Stomach (tissue), 8 donors: ENCODE measurements at regions not wholly inside any gene's neighbourhood (a gene's known extent, or its start where the extent isn't known, plus 50 kb on each side); places are given as distances from the start of the nearest gene placed in this dataset.

ENCODE experiments used
- DNase-seq, 2 donors: peaks; one replicate each; pipeline versions ENCODE4 v3.0.0 to v3.0.0-alpha.2; 2013 to 2019
- H3K27ac ChIP-seq, 5 donors: fragments of 200-600 bp in 4 of 5; sonication (generic) in 4 of 5; one replicate each; pipeline ENCODE4 v1.5.1; 2013 to 2019; ENCODE audit warnings: mild to moderate bottlenecking in 1 of 5, moderate library complexity in 1 of 5
- H3K27me3 ChIP-seq, 3 donors: fragments of 200-600 bp; sonication (generic); one replicate each; pipeline ENCODE4 v1.5.1; 2017 to 2019; ENCODE audit warnings: mixed run types in 1 of 3
- H3K36me3 ChIP-seq, 4 donors: fragments of 200-600 bp; sonication (generic); 1 replicate in 3 of 4; 2 replicates in 1 of 4; pipeline ENCODE4 v1.5.1; 2016 to 2019
- H3K4me1 ChIP-seq, 4 donors: fragments of 200-600 bp; sonication (generic); one replicate each; pipeline ENCODE4 v1.5.1; 2016 to 2019
- H3K4me3 ChIP-seq, 4 donors: fragments of 200-600 bp; sonication (generic) in 3 of 4; one replicate each; pipeline ENCODE4 v1.5.1; 2016 to 2019; ENCODE audit warnings: mild to moderate bottlenecking in 1 of 4
- H3K9me3 ChIP-seq, 4 donors: fragments of 200-600 bp; sonication (generic); one replicate each; pipeline ENCODE4 v1.5.1; 2016 to 2019
- CTCF ChIP-seq, 7 experiments: fragments of 450-650 bp in 4 of 7; fragments of 200-600 bp in 3 of 7; sonication (generic) in 3 of 7; IDR thresholded peaks; one replicate each; pipeline ENCODE4 v1.5.1; 2016 to 2019; ENCODE audit warnings: antibody characterized with exemption in 7 of 7, control low read depth in 2 of 7, mild to moderate bottlenecking in 1 of 7
- EP300 ChIP-seq: sonication (generic); formaldehyde crosslinking; IDR thresholded peaks from one replicate; pipeline ENCODE4 v1.6.1; 2017; ENCODE audit warnings: antibody characterized with exemption
- POLR2A ChIP-seq, 4 donors: fragments of 450-650 bp; IDR thresholded peaks; one replicate each; pipeline ENCODE4 v1.6.1; 2016; ENCODE audit warnings: antibody characterized with exemption in 4 of 4, control low read depth in 2 of 4, mild to moderate bottlenecking in 1 of 4, moderate library complexity in 1 of 4
- POLR2AphosphoS5 ChIP-seq, 3 donors: sonication (generic); formaldehyde crosslinking; IDR thresholded peaks; one replicate each; pipeline ENCODE4 v1.6.1; 2016; ENCODE audit warnings: antibody characterized with exemption in 3 of 3
- WGBS, 5 donors: extraction: QIAGEN DNeasy Blood & Tissue Kit in 3 of 5; methylation state at CpG; one replicate each; pipeline versions ENCODE4 v1.1.5 to v1.1.7; 2013 to 2018; 5-methylcytosine and 5-hydroxymethylcytosine counted together
- intact Hi-C: fragments of 100-400 bp; cut with DNase I; formaldehyde crosslinking; loops from one replicate; pipeline ENCODE4 v1.15.1; 2023; ENCODE audit warnings: low total_unique reads
- donor health status: healthy with polysubstance abuse.
- donor health status: Bipolar disorder and iron deficiency.
- donor health status: healthy.

GRCh38 chrX:124720532-124720931 is 374.2 kb downstream of the SH2D1A start:
- no peaks in the 10 kb centered on the region for H3K9me3 ChIP-seq
- no peak for DNase-seq
- no peak overlapping the region for H3K27ac ChIP-seq
- H3K4me1 ChIP-seq = no peaks in the 10 kb centered on the region
- WGBS, 5 donors = 88 to 98% (median 93%) methylated on average over 2 of the region's 2 CpGs
- no peaks in the 10 kb centered on the region for H3K36me3 ChIP-seq
- intact Hi-C loops = no loop called here
- H3K4me3 ChIP-seq = no peak overlapping the region
- no peaks in the 10 kb centered on the region for H3K27me3 ChIP-seq
- TF ChIP-seq CTCF (IDR thresholded peaks at IDR 0.05) (no peak), POLR2A (IDR thresholded peaks at IDR 0.05) (no peak), POLR2AphosphoS5 (IDR thresholded peaks at IDR 0.05) (no peak), EP300 (no peak)

GRCh38 chrX:124725502-124725901 is 379.1 kb downstream of the SH2D1A start:
- no peaks in the 10 kb centered on the region for H3K4me1 ChIP-seq
- no peaks in the 10 kb centered on the region for H3K36me3 ChIP-seq
- intact Hi-C loops = no loop called here
- no peaks in the 10 kb centered on the region for H3K9me3 ChIP-seq
- DNase-seq = no peak
- no peak for TF ChIP-seq CTCF (IDR thresholded peaks at IDR 0.05)
- TF ChIP-seq POLR2A (IDR thresholded peaks at IDR 0.05) = no peak
- no peak for TF ChIP-seq EP300
- no peak for TF ChIP-seq POLR2AphosphoS5 (IDR thresholded peaks at IDR 0.05)
- H3K27ac ChIP-seq = no peak overlapping the region
- H3K4me3 ChIP-seq = no peak overlapping the region
- H3K27me3 ChIP-seq = no peaks in the 10 kb centered on the region
- WGBS, 5 donors = 27 to 64% (median 56%) methylated on average over 1 of the region's 1 CpG

- WGBS, 5 donors = 39 to 51% (median 41%) methylated on average over 2 of the region's 2 CpGs
- Histone ChIP-seq H3K4me3 (no peak overlapping the region), H3K4me1 (no peaks in the 10 kb centered on the region), H3K36me3 (no peaks in the 10 kb centered on the region), H3K27ac (no peak overlapping the region), H3K9me3 (no peaks in the 10 kb centered on the region), H3K27me3 (no peaks in the 10 kb centered on the region)
- no peak for TF ChIP-seq POLR2A (IDR thresholded peaks at IDR 0.05)
- TF ChIP-seq POLR2AphosphoS5 (IDR thresholded peaks at IDR 0.05) = no peak
- TF ChIP-seq EP300 = no peak
- TF ChIP-seq CTCF (IDR thresholded peaks at IDR 0.05) = no peak
- no peak for DNase-seq
- intact Hi-C loops = no loop called here
These were observed 379.9 kb downstream of the SH2D1A start for GRCh38 chrX:124726292-124726691.

DNA sequence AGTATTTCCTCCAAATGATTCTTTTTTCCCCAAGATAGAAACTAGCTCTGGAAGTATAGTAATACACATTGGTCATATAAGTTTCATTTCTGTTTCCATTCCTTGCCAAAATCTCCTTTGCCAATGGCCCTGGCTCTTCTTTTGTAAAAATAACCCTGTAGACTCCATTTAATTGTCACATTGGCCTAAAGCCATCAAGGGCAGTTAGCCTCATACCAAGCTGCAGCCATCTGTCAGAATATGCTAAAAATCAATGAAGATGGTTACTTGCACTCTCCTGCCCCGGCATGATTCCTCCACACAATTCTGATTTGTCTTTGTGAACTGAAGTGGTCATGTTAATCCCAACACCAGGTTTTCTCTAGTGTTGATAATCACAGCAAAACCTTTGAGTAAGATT is 380.5 kb downstream of the SH2D1A start:
- intact Hi-C loops = no loop called here

DNA sequence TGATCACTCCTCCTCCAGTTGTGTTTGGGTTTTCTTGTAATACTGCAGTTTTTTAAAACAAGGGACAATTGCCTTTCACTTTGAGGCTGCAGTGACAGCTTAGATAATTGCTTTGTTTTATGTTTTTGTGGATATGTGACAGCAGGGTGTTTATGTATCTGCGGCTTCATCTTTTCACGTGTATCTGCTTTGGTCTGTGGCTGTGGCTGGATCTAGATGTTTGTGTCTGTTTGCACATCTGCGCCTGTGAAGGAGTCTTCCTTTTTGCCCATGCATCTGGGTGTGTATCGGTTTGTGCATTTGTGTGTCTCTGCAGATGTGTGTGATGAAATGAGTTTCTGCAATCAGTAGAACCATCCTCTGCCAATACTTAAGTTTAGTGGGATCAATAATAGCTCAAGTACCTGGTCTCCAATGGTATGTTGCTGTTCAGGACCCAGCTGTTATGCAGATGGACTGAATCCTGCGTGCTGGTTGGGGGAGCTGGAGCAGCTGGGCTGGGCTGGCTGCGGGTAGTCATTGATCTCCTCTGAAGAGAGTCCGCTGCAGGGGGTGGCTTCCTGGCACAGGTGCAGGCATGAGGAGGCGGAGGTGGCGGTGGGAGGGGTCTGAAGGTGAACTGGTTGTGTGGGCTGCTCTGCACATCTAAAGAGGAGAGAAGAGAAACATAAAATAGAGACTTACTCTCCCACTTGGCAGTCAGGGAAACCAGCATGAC is 390.3 kb downstream of the SH2D1A start:
- TF ChIP-seq EP300 (no peak), CTCF (IDR thresholded peaks at IDR 0.05) (no peak), POLR2AphosphoS5 (IDR thresholded peaks at IDR 0.05) (no peak), POLR2A (IDR thresholded peaks at IDR 0.05) (no peak)
- peak in 1 of 2 donors; percentile 44 for DNase-seq
- H3K4me3 ChIP-seq = no peak overlapping the region
- no peaks in the 10 kb centered on the region for H3K36me3 ChIP-seq
- H3K27me3 ChIP-seq = no peaks in the 10 kb centered on the region
- no peak overlapping the region for H3K27ac ChIP-seq
- intact Hi-C loops = no loop called here
- H3K4me1 ChIP-seq = no peaks in the 10 kb centered on the region
- no peaks in the 10 kb centered on the region for H3K9me3 ChIP-seq
- 31 to 50% (median 43%) methylated on average over 9 of the region's 9 CpGs for WGBS, 5 donors

More for the DNA sequence above, 380.5 kb downstream of the SH2D1A start:
- no peak for DNase-seq
- no peaks in the 10 kb centered on the region for H3K27me3 ChIP-seq
- WGBS, 5 donors = 50 to 85% (median 83%) methylated on average over 1 of the region's 1 CpG
- H3K27ac ChIP-seq = no peak overlapping the region
- no peak for TF ChIP-seq POLR2AphosphoS5 (IDR thresholded peaks at IDR 0.05)
- H3K4me3 ChIP-seq = no peak overlapping the region
- no peaks in the 10 kb centered on the region for H3K9me3 ChIP-seq
- H3K36me3 ChIP-seq = no peaks in the 10 kb centered on the region
- no peaks in the 10 kb centered on the region for H3K4me1 ChIP-seq
